Endothelial cell of umbilical vein (primary cell): ENCODE measurements at regions not wholly inside any gene's neighbourhood (a gene's known extent, or its start where the extent isn't known, plus 50 kb on each side); places are given as distances from the start of the nearest gene placed in this dataset.

Experiments used
- BruUV-seq: library from RNA; stranded (reverse); fragments of 400-500 nt; replicated peaks from 2 replicates; lab custom pipeline; 2021; lab: Mats Ljungman, UMichigan
- CTCF ChIA-PET: fragments of 300-600, 350-600 bp; sonication (Branson Sonifier 250); formaldehyde crosslinking; loops from one replicate; lab custom pipeline; 2021; ENCODE audit warnings: antibody characterized with exemption, inconsistent platforms; lab: Charles Lee
- POLR2A ChIA-PET: fragments of 300-600, 350-600 bp; sonication (Branson Sonifier 250); formaldehyde crosslinking; loops from one replicate; lab custom pipeline; 2021; ENCODE audit warnings: antibody characterized with exemption, inconsistent platforms; lab: Charles Lee
- DNase-seq: peaks from one replicate; pipeline ENCODE4 v3.0.0-alpha.2; 2011; ENCODE audit warnings: low read depth, low spot score
- FAIRE-seq: peaks from 2 replicates; lab custom pipeline; 2011; peaks lifted over from hg19 to GRCh38; lab: Jason Lieb, UNC
- H2AFZ ChIP-seq: 2 replicates; pipeline ENCODE4 v1.6.0; 2012; ENCODE audit warnings: low read depth, low read length, control low read depth, inconsistent platforms
- H3K27ac ChIP-seq: 2 replicates; pipeline ENCODE4 v1.5.1; 2011; ENCODE audit warnings: low read depth, mild to moderate bottlenecking, control low read depth, low read length, moderate library complexity; ENCODE audit not compliant: insufficient read depth
- H3K27me3 ChIP-seq, 2 experiments: 2 replicates each; pipeline versions ENCODE4 v1.6.0 to v1.6.1; 2011; ENCODE audit warnings: low read length in 2 of 2, mixed read lengths in 1 of 2; ENCODE audit not compliant: control insufficient read depth in 2 of 2, insufficient read depth in 2 of 2
- H3K36me3 ChIP-seq, 2 experiments: 2 replicates in 1 of 2; 3 replicates in 1 of 2; pipeline ENCODE4 v1.5.1; 2011; ENCODE audit warnings: low read length in 2 of 2, mild to moderate bottlenecking in 1 of 2, moderate library complexity in 1 of 2; ENCODE audit not compliant: control insufficient read depth in 2 of 2, insufficient read depth in 2 of 2; ENCODE audit errors: extremely low read depth in 1 of 2
- H3K4me1 ChIP-seq: 3 replicates; pipeline ENCODE4 v1.5.1; 2011; ENCODE audit warnings: mild to moderate bottlenecking, low read length; ENCODE audit not compliant: control insufficient read depth, insufficient read depth; ENCODE audit errors: extremely low read depth
- H3K4me2 ChIP-seq: 2 replicates; pipeline ENCODE4 v1.6.1; 2011; ENCODE audit warnings: low read length, control low read depth, mixed read lengths; ENCODE audit not compliant: insufficient read depth
- H3K4me3 ChIP-seq, 3 experiments: fragments of 200-600 bp in 1 of 3; sonication (generic), shearing (Covaris generic) in 1 of 3; replicated peaks in 1 of 3; 2 replicates each; pipeline ENCODE4 v1.5.1; 2011 to 2016; ENCODE audit warnings: control low read depth in 3 of 3, low read length in 3 of 3, mild to moderate bottlenecking in 2 of 3, inconsistent platforms in 1 of 3, low read depth in 1 of 3, moderate library complexity in 1 of 3; ENCODE audit not compliant: insufficient read depth in 1 of 3
- H3K79me2 ChIP-seq: 2 replicates; pipeline ENCODE4 v1.6.0; 2012; ENCODE audit warnings: low read length, inconsistent platforms; ENCODE audit not compliant: control insufficient read depth, insufficient read depth
- H3K9ac ChIP-seq: replicated peaks from 2 replicates; pipeline ENCODE3; 2011; ENCODE audit warnings: low read length, control low read depth; ENCODE audit not compliant: insufficient read depth; ENCODE audit errors: extremely low read depth
- H3K9me1 ChIP-seq: replicated peaks from 3 replicates; pipeline ENCODE4 v1.6.0; 2011; ENCODE audit warnings: mild to moderate bottlenecking, low read length; ENCODE audit not compliant: control insufficient read depth, insufficient read depth; ENCODE audit errors: extremely low read depth
- H3K9me3 ChIP-seq: replicated peaks from 2 replicates; pipeline ENCODE4 v1.5.1; 2012; ENCODE audit warnings: low read length, inconsistent platforms; ENCODE audit not compliant: control insufficient read depth, insufficient read depth
- H4K20me1 ChIP-seq: replicated peaks from 2 replicates; pipeline ENCODE3; 2011; ENCODE audit warnings: mild to moderate bottlenecking, low read length; ENCODE audit not compliant: control insufficient read depth, insufficient read depth; ENCODE audit errors: extremely low read depth
- EZH2 ChIP-seq: IDR thresholded peaks from 2 replicates; pipeline ENCODE4 v1.6.1; 2012; ENCODE audit warnings: borderline replicate concordance, low read depth, mild to moderate bottlenecking, moderate library complexity, low read length, inconsistent platforms; ENCODE audit not compliant: severe bottlenecking
- FOS ChIP-seq: IDR thresholded peaks from 2 replicates; pipeline ENCODE4 v1.6.1; 2011; ENCODE audit warnings: mild to moderate bottlenecking, low read length, moderate library complexity, borderline replicate concordance; ENCODE audit not compliant: insufficient read depth
- GATA2 ChIP-seq: IDR thresholded peaks from 2 replicates; pipeline ENCODE4 v1.7.0; 2011; ENCODE audit warnings: low read depth, mild to moderate bottlenecking, moderate library complexity, mixed read lengths, low read length; ENCODE audit not compliant: insufficient read length, insufficient read depth
- JUN ChIP-seq: IDR thresholded peaks from 2 replicates; pipeline ENCODE4 v1.6.1; 2011; ENCODE audit warnings: borderline replicate concordance, low read depth; ENCODE audit not compliant: insufficient read length, insufficient read depth
- MYC ChIP-seq: IDR thresholded peaks from one replicate; pipeline ENCODE4 v1.6.1; 2011; ENCODE audit warnings: mild to moderate bottlenecking, low read depth, low read length
- POLR2A ChIP-seq: IDR thresholded peaks from 2 replicates; pipeline ENCODE4 v1.6.1; 2012; ENCODE audit warnings: low read depth, mild to moderate bottlenecking, control low read depth, low read length
- POLR2AphosphoS5 ChIP-seq: IDR thresholded peaks from 2 replicates; pipeline ENCODE4 v1.6.1; 2012; ENCODE audit warnings: low read depth, mild to moderate bottlenecking, control low read depth, low read length, moderate library complexity; ENCODE audit not compliant: insufficient read depth
- dilution Hi-C: fragments of 300-500 bp; cut with MboI; formaldehyde crosslinking; loops from one replicate; pipeline ENCODE4 v1.15.0; 2019; ENCODE audit warnings: low sequenced_read_pairs; ENCODE audit not compliant: extremely low pct_ligation_motif_present
- intact Hi-C: fragments of 100-400 bp; cut with micrococcal nuclease; formaldehyde crosslinking; loops from one replicate; pipeline ENCODE4 v1.10.0; 2022
- TF ChIP-seq, protein P1 (sequence below): IDR thresholded peaks from 2 replicates; pipeline ENCODE4 v1.6.1; 2011; ENCODE audit not compliant: insufficient read depth, insufficient read length
- TF ChIP-seq, protein P2 (sequence below), 2 donors: IDR thresholded peaks; 1 replicate in 1 of 2; 2 replicates in 1 of 2; pipeline ENCODE4 v1.5.1; 2011; ENCODE audit warnings: low read length in 2 of 2, mild to moderate bottlenecking in 2 of 2, moderate library complexity in 2 of 2, control low read depth in 1 of 2, inconsistent platforms in 1 of 2, low read depth in 1 of 2; ENCODE audit not compliant: insufficient read depth in 1 of 2; ENCODE audit errors: extremely low read depth in 1 of 2

DNA sequence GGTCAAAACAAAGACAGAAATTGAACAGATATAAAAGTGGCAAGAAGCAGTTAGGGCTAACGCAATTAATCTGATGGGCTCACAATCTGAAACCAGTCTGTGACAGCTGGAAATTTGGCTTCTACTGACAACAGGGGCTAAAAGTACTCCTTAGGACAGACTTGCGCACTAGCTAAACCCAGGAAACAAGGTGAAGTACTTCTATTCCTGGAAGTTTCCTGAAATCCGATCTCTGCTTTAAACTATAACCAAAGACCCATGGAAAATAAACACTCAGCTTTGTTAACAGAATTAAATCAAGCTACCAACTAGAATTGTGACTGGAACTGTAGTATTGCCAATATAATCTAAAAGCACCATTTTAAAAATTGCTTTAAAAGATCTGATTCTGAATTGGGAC lies 520.2 kb upstream of the ZWINT start:
- FAIRE-seq (no peak), DNase-seq (no peak)
- ChIA-PET POLR2A (no interaction called here), CTCF (no interaction called here)
- Histone ChIP-seq H3K9ac (no peak overlapping the region), H3K27ac (no peak overlapping the region), H3K4me3 (no peak overlapping the region), H3K4me2 (no peak overlapping the region), H3K9me3 (peaks cover 4% of the 10 kb centered on the region), H3K79me2 (no peaks in the 10 kb centered on the region), H3K36me3 (no peaks in the 10 kb centered on the region), H4K20me1 (no peaks in the 10 kb centered on the region), H3K4me1 (no peaks in the 10 kb centered on the region), H2AFZ (no peak overlapping the region), H3K27me3 (no peaks in the 10 kb centered on the region), H3K9me1 (no peaks in the 10 kb centered on the region)
- intact Hi-C loops, result no loop called here
- no TSS peak for BruUV-seq
- dilution Hi-C loops, result no loop called here
- no peak for TF ChIP-seq FOS
- TF ChIP-seq, protein P1, sequence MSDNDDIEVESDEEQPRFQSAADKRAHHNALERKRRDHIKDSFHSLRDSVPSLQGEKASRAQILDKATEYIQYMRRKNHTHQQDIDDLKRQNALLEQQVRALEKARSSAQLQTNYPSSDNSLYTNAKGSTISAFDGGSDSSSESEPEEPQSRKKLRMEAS, result no peak
- TF ChIP-seq, protein P2, sequence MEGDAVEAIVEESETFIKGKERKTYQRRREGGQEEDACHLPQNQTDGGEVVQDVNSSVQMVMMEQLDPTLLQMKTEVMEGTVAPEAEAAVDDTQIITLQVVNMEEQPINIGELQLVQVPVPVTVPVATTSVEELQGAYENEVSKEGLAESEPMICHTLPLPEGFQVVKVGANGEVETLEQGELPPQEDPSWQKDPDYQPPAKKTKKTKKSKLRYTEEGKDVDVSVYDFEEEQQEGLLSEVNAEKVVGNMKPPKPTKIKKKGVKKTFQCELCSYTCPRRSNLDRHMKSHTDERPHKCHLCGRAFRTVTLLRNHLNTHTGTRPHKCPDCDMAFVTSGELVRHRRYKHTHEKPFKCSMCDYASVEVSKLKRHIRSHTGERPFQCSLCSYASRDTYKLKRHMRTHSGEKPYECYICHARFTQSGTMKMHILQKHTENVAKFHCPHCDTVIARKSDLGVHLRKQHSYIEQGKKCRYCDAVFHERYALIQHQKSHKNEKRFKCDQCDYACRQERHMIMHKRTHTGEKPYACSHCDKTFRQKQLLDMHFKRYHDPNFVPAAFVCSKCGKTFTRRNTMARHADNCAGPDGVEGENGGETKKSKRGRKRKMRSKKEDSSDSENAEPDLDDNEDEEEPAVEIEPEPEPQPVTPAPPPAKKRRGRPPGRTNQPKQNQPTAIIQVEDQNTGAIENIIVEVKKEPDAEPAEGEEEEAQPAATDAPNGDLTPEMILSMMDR (IDR thresholded peaks at IDR 0.05; ENCODE audit: extremely low read depth in 1 of 2, insufficient read depth in 1 of 2, low read depth in 1 of 2, low read length in 2 of 2), result no peak
- no peak for TF ChIP-seq GATA2
- no peak for TF ChIP-seq POLR2AphosphoS5
- TF ChIP-seq MYC, result no peak
- TF ChIP-seq POLR2A, result no peak
- TF ChIP-seq EZH2, result no peak
- no peak for TF ChIP-seq JUN
